ENCODE measurements at regions not wholly inside any gene's neighbourhood (a gene's known extent, or its start where the extent isn't known, plus 50 kb on each side); places are given as distances from the start of the nearest gene placed in this dataset.

GRCh38 chr15:47337836-47338235, 379.5 kb upstream of the SEMA6D start:
- TF ChIP-seq CTCF (IDR thresholded peaks at IDR 0.05; ENCODE audit: insufficient read depth, low read length): no peak
- H3K4me3 ChIP-seq (ENCODE audit: low read depth, low read length): no peak overlapping the region
- no peak for DNase-seq (ENCODE audit: low read depth)

GRCh38 chr15:47338771-47339170, 378.5 kb upstream of the SEMA6D start:
- no peak overlapping the region for H3K4me3 ChIP-seq (ENCODE audit: low read depth, low read length)
- no peak for TF ChIP-seq CTCF (IDR thresholded peaks at IDR 0.05; ENCODE audit: insufficient read depth, low read length)
- no peak for DNase-seq (ENCODE audit: low read depth)

GRCh38 chr15:47339800-47340570, 377.3 kb upstream of the SEMA6D start:
- DNase-seq (ENCODE audit: low read depth): peak; percentile 45
- no peak for TF ChIP-seq CTCF (IDR thresholded peaks at IDR 0.05; ENCODE audit: insufficient read depth, low read length)
- no peak overlapping the region for H3K4me3 ChIP-seq (ENCODE audit: low read depth, low read length)

GRCh38 chr15:47340571-47340920, 376.8 kb upstream of the SEMA6D start:
- no peak for TF ChIP-seq CTCF (IDR thresholded peaks at IDR 0.05; ENCODE audit: insufficient read depth, low read length)
- no peak for DNase-seq (ENCODE audit: low read depth)
- H3K4me3 ChIP-seq (ENCODE audit: low read depth, low read length): no peak overlapping the region

- no peak overlapping the region for H3K4me3 ChIP-seq (ENCODE audit: low read depth, low read length)
- TF ChIP-seq CTCF (IDR thresholded peaks at IDR 0.05; ENCODE audit: insufficient read depth, low read length): no peak
- DNase-seq (ENCODE audit: low read depth): no peak
Observed at GRCh38 chr15:47349179-47349578, 368.1 kb upstream of the SEMA6D start.

- TF ChIP-seq CTCF (IDR thresholded peaks at IDR 0.05; ENCODE audit: insufficient read depth, low read length): no peak
- no peak overlapping the region for H3K4me3 ChIP-seq (ENCODE audit: low read depth, low read length)
- no peak for DNase-seq (ENCODE audit: low read depth)
Observed at GRCh38 chr15:47351501-47351900, 365.8 kb upstream of the SEMA6D start.

GRCh38 chr15:47352217-47352616, 365.1 kb upstream of the SEMA6D start:
- DNase-seq (ENCODE audit: low read depth): no peak
- H3K4me3 ChIP-seq (ENCODE audit: low read depth, low read length): no peak overlapping the region
- no peak for TF ChIP-seq CTCF (IDR thresholded peaks at IDR 0.05; ENCODE audit: insufficient read depth, low read length)

Data from fibroblast of the aortic adventitia (primary cell).